Stomach (tissue), 4 donors: ENCODE measurements at regions not wholly inside any gene's neighbourhood (a gene's known extent, or its start where the extent isn't known, plus 50 kb on each side); places are given as distances from the start of the nearest gene placed in this dataset.

ENCODE experiments used
- EP300 ChIP-seq: sonication (generic); formaldehyde crosslinking; IDR thresholded peaks from one replicate; pipeline ENCODE4 v1.6.1; 2017; ENCODE audit warnings: antibody characterized with exemption
- TF ChIP-seq, protein P1 (sequence below), 7 experiments: fragments of 450-650 bp in 4 of 7; fragments of 200-600 bp in 3 of 7; sonication (generic) in 3 of 7; IDR thresholded peaks; one replicate each; pipeline ENCODE4 v1.5.1; 2016 to 2019; ENCODE audit warnings: antibody characterized with exemption in 7 of 7, control low read depth in 2 of 7, mild to moderate bottlenecking in 1 of 7

DNA sequence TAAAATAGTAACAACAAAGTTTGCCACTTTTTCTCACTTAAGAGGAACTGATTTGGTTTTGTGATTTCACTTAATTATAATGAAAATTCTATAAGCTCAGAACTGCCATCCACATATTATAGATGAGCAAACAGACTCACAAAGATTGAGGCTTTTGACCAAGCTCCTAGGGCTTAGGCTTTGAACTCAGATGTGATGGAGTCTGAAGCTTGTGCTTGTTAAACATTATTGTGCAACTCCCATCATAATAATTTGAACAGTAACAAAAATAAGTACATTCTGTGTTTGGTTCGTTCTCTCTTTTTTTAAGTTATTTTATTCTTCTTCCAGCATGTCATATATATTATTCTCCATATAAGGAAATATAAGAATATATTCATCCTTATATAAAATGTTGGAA is 403.4 kb downstream of the PTPRC start:
- TF ChIP-seq, protein P1, sequence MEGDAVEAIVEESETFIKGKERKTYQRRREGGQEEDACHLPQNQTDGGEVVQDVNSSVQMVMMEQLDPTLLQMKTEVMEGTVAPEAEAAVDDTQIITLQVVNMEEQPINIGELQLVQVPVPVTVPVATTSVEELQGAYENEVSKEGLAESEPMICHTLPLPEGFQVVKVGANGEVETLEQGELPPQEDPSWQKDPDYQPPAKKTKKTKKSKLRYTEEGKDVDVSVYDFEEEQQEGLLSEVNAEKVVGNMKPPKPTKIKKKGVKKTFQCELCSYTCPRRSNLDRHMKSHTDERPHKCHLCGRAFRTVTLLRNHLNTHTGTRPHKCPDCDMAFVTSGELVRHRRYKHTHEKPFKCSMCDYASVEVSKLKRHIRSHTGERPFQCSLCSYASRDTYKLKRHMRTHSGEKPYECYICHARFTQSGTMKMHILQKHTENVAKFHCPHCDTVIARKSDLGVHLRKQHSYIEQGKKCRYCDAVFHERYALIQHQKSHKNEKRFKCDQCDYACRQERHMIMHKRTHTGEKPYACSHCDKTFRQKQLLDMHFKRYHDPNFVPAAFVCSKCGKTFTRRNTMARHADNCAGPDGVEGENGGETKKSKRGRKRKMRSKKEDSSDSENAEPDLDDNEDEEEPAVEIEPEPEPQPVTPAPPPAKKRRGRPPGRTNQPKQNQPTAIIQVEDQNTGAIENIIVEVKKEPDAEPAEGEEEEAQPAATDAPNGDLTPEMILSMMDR (IDR thresholded peaks at IDR 0.05): no peak
- no peak for TF ChIP-seq EP300
